HG03439 (cell line): ENCODE measurements at regions not wholly inside any gene's neighbourhood (a gene's known extent, or its start where the extent isn't known, plus 50 kb on each side); places are given as distances from the start of the nearest gene placed in this dataset.

Experiments used
- ATAC-seq: cut with Tn5 transposase; IDR thresholded peaks from one replicate; pipeline ENCODE4 v1.9.1; 2021; ENCODE audit warnings: mild to moderate bottlenecking, moderate library complexity; ENCODE audit not compliant: unreplicated experiment

- ATAC-seq, result no peak
Measured at GRCh38 chr9:107694390-107694789, 204.8 kb upstream of the KLF4 start.

DNA sequence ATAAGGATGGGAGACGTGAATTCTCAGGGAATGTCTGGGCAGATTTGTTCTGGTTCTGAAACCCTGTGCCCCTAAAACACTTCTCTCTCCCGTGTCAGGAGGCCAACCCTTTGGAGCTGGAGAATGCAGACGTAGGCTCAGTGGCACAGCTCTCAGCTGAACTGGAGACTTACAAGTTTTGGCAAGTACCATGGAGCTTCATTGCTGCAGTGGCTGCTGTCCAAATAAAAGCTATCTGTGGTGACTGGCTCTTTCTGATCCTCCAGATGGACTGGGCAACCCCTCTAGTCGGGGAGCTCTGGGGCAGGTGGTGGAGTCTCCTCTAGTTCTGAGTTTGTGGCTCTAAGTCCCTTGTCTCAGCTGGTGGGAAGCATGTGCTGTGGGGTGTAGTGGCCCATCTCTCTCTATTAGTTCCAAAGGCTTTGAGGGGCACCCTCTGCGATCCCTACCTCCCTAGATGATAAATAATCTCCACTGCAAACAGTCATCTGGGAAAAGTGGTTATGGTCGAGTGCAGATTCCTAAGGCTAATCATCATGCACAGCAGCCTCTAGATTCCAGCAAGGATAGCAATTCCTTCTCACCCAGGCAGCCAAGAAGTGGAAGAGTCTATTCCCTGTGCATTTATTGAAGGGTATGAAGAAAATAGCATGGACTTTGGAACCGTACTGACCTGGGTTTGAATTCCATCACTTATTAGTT is 204.2 kb upstream of the KLF4 start:
- no peak for ATAC-seq

GRCh38 chr9:107691664-107692063 is 202.1 kb upstream of the KLF4 start:
- no peak for ATAC-seq

GRCh38 chr9:107690021-107690420 is 200.5 kb upstream of the KLF4 start:
- ATAC-seq, result no peak

- ATAC-seq, result no peak
Measured at GRCh38 chr9:107688728-107689127, 199.2 kb upstream of the KLF4 start.

GRCh38 chr9:107685901-107686300 is 196.3 kb upstream of the KLF4 start:
- no peak for ATAC-seq

DNA sequence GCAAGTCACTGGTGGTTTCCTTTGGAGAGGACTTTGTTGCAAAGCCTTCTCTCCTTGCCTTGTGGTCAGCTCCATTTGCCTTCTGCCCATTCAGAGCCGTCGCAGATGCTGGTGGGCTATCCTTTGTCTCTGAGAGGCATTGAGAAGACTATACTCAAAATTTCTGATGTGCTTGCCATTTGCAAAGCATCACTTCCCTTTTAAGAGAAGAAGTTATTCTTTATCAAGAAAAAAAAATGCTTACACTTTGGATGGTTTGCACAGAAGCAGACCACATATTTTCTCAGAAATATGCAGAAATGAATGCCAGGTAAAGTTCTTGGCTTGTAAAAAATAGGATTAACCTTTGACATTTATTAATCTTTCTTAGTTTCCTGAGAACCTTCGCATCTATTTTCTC is 195.8 kb upstream of the KLF4 start:
- no peak for ATAC-seq

GRCh38 chr9:107684224-107684623 is 194.7 kb upstream of the KLF4 start:
- ATAC-seq, result no peak

- ATAC-seq, result no peak
Measured at GRCh38 chr9:107683566-107683965, 194.0 kb upstream of the KLF4 start.

- no peak for ATAC-seq
Measured at GRCh38 chr9:107681988-107682387, 192.4 kb upstream of the KLF4 start.

- no peak for ATAC-seq
Measured at GRCh38 chr9:107675351-107676259, 186.0 kb upstream of the KLF4 start.

DNA sequence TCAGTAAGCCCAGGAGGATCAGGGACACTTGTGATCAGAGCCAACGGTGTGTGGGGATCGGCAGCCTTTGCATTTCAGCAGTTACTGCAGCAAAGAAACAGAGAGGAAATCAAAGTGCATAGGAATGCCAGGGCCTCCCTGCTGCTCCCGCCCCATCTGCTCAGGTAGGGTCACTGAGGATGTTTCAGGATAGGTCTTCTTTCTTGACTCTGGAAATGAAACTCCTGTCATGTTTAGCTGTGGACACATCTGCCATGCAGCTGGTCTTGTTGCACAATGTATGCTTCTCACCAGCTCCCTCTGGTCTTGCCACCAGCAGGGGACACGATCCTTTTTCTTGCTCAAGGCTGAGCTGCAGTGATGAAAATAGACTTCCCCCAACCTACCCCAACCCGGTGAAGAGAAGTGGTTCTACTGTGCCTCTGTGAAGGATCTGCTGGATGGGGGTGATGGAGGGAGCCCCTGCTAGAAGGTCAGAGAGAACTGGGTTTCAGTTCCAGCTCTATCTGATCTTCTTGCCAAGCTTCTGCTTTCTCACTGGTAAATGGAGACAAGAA is 185.2 kb upstream of the KLF4 start:
- ATAC-seq, result no peak

DNA sequence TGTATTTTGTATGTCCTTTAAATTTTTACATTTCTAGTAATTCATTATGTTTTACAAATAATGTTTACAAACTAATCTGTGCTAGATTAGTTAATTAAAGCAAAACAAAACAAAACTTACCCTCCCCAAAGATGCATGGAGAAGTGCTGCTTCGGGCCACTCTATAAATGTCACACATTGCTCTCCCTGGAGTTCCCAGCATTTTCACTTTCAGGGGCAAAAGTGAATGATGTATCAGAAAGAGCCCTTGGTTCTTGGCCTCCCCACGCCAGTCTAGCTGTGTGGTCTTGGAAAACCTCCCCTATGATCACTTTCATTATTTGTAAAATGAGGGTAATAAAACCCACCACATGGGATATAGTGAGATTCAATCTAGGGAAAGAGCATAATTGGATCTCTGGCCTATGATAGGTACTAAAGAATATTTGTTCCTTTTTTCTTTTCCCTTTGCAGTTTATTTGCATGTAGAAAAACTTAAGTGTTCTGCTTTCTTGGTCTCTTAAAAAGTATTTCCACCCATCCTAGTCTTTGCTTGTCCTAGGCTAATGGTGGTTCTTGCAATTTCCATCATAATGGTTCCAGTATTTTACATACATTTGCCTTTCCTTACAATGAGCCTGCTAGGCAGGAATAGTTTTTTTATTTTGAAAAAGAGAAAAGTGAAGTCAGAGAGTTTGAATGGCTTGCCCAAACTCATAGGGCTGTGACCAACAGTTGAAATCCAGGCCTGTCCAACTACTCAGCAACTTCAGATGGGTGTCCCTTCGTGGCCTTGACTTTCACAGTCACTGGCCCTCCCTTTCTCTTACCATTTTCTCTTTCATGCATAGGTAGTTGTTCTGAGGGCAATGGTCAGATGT is 184.5 kb upstream of the KLF4 start:
- ATAC-seq, result no peak

DNA sequence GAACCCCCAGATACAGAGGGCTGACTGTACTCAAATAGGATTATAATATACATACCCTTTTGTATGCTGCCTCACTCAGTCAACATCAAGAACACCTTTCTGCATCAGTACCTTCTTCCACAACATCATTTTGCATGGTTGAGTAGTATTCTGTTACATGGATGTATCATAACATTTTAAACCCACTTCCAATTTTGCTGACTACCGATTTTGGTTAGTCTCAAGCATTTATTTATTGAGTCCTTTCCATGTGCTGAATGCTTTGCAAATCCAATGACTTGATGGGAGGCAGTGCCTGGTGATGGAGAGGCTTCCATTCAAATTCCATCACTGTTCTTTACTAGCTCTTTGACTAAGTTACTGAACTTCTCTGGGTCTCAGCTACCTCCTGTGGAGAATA is 182.0 kb upstream of the KLF4 start:
- ATAC-seq, result no peak

GRCh38 chr9:107669422-107669821 is 179.9 kb upstream of the KLF4 start:
- no peak for ATAC-seq

- no peak for ATAC-seq
Measured at GRCh38 chr9:107667231-107668070, 177.9 kb upstream of the KLF4 start.

GRCh38 chr9:107665057-107665456 is 175.5 kb upstream of the KLF4 start:
- ATAC-seq, result no peak

DNA sequence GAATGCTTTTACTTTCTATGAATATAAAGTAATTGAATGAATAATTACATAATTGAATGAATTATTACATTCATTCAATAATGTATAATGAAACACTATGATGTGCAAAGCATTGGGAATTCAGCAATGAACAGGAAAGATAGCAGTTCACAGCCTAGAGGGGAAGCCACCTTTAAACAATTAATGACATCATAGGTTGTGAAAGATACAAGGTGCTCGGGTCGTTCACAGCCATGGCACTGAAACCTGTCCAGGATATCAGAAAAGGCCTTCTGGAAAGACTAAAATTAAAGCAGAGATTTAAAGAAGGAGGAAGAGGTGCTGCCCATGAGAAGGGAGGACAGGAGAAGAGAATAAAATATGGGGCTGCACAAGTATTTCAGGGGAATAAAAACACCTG is 171.4 kb upstream of the KLF4 start:
- ATAC-seq, result no peak

DNA sequence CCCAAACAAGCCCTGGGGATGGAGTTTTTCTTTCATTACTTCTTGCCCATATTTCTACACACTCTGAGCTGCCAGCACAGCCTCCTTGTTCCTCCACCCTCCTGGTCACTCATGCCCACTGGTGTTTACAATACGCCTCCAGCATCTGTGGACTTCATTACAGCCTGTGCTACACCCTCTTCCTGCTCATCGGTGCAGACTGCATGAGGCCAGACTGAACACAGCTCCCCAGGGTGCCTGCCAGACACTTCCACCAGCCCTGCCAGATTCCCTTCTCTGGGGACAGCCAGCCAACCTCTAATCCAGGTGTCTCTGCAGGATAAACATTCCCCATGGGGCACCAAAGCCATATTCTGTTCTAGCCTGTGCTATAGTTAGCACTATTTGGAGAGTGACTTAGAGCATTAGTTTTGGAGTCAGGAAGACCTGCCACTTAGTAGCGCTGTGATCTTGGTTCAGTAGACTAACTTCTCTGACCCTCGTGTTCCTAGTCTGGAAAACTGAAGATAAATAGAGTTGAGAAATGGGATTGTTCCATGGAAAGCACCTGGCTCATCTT is 163.8 kb upstream of the KLF4 start:
- no peak for ATAC-seq

DNA sequence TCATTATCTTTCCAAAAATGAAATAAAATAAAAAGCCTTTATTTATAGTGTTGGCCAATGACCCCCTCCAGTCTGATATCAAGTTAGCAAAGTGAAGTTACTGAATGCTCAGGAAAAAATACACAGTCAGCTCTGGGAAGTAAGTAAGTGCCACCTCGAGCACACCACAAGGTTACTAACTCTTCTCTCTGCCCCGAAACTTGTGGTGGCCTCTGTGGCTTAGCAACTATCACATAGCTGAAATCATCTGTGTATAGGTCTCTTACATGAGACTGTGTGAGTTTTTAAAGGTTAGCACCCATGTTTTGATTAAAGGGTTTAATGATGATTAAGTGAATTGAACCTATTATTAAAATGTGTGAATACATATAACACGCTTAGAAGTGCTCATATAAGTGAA is 161.4 kb upstream of the KLF4 start:
- ATAC-seq, result no peak
